ENCODE measurements at regions not wholly inside any gene's neighbourhood (a gene's known extent, or its start where the extent isn't known, plus 50 kb on each side); places are given as distances from the start of the nearest gene placed in this dataset.

DNA sequence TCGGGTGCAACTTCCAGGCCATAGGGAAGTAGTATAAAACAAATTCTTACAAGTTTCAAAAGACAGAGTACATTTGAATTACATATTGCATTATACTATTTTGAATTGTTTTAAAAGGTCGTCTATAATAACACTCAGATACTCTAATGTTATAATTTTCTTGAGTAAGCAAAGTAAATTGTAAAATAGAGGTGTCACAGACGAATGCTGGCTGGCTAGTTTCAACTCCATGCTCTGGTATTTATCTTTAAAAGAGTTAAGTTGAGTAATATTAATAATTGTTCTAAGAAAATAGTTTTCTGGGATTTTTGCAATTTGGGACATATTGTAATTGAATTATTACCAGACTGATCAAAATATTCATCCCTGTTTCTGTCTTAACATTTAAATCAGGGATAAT, 764.9 kb downstream of the TECRL start:
- TF ChIP-seq CTCF (IDR thresholded peaks at IDR 0.05), result no peak
- TF ChIP-seq POLR2A (IDR thresholded peaks at IDR 0.05), result no peak
- TF ChIP-seq EP300 (IDR thresholded peaks at IDR 0.05), result no peak
